ENCODE measurements at regions not wholly inside any gene's neighbourhood (a gene's known extent, or its start where the extent isn't known, plus 50 kb on each side); places are given as distances from the start of the nearest gene placed in this dataset.

DNA sequence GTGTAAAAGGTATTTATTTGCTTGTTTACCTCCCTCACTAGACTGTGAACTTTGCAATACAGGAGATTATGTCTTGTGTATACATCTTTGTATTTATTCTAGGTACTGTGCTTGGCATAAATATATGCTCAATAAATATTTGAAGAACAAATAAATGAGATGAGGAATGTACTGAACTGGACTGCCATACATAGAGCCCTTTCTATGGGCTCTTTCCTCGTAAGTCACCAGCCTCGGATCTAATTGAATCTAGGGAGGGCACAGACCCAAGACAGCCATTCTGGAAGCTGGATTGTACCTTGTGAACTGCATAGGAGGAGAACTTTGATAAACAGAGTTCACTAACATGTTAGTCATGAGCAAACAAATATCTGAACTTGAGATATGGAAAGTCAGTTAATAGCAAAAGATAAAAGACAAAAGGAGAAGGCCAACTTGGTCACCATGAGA is 503.9 kb downstream of the INSC start:
- DNase-seq (ENCODE audit: unreplicated experiment), result no peak
- Mint-ChIP-seq H3K27me3 (ENCODE audit: insufficient read depth, unreplicated experiment) (peaks cover 12% of the 10 kb centered on the region), H3K9me3 (ENCODE audit: unreplicated experiment) (no peaks in the 10 kb centered on the region), H3K4me1 (ENCODE audit: insufficient read depth, unreplicated experiment) (no peaks in the 10 kb centered on the region), H3K27ac (ENCODE audit: low read depth, unreplicated experiment) (no peak overlapping the region), H3K36me3 (ENCODE audit: insufficient read depth, unreplicated experiment) (no peaks in the 10 kb centered on the region), H3K4me3 (ENCODE audit: unreplicated experiment) (no peak overlapping the region)
- TF ChIP-seq, protein P1, sequence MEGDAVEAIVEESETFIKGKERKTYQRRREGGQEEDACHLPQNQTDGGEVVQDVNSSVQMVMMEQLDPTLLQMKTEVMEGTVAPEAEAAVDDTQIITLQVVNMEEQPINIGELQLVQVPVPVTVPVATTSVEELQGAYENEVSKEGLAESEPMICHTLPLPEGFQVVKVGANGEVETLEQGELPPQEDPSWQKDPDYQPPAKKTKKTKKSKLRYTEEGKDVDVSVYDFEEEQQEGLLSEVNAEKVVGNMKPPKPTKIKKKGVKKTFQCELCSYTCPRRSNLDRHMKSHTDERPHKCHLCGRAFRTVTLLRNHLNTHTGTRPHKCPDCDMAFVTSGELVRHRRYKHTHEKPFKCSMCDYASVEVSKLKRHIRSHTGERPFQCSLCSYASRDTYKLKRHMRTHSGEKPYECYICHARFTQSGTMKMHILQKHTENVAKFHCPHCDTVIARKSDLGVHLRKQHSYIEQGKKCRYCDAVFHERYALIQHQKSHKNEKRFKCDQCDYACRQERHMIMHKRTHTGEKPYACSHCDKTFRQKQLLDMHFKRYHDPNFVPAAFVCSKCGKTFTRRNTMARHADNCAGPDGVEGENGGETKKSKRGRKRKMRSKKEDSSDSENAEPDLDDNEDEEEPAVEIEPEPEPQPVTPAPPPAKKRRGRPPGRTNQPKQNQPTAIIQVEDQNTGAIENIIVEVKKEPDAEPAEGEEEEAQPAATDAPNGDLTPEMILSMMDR (IDR thresholded peaks at IDR 0.05; ENCODE audit: unreplicated experiment), result no peak
- no TSS peak for BruUV-seq (replicated peaks)
- intact Hi-C loops (cut with micrococcal nuclease), result no loop called here
- ChIA-PET CTCF (interaction anchor here (0.9 to 1.1 kb wide), 2 partner anchors 12 to 31 kb away, joined by 3 to 5 read pairs; no protein-coding TSS in a partner anchor), POLR2A (no interaction called here)

DNA sequence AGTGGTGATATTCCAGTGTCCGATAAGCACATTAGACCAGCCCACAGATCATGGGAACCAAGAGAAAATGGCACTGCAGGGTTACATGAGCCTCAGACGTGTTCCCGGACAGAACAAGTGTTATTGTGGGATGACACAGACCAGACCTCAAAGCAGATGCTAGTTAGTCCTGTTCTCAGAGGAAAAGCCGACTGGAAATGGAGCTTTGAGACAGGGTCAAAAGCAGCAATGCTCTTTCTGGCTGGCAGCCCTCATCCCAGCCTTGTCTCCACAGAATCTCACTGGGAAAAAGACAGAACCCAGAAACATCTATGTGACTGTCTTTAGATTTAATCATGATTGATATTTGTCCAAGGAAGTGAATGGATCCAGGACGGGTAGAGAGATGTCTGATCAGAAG is 506.8 kb downstream of the INSC start:
- H3K27ac Mint-ChIP-seq (ENCODE audit: low read depth, unreplicated experiment), result no peak overlapping the region
- CTCF ChIA-PET, result interaction anchor here (0.5 to 1.2 kb wide), 2 partner anchors 29 to 1831 kb away, joined by 3 read pairs; no protein-coding TSS in a partner anchor
- H3K36me3 Mint-ChIP-seq (ENCODE audit: insufficient read depth, unreplicated experiment), result no peaks in the 10 kb centered on the region
- DNase-seq (ENCODE audit: unreplicated experiment), result no peak
- BruUV-seq (replicated peaks), result no TSS peak
- H3K27me3 Mint-ChIP-seq (ENCODE audit: insufficient read depth, unreplicated experiment), result peaks cover 12% of the 10 kb centered on the region
- POLR2A ChIA-PET, result no interaction called here
- H3K4me3 Mint-ChIP-seq (ENCODE audit: unreplicated experiment), result no peak overlapping the region
- no peaks in the 10 kb centered on the region for H3K9me3 Mint-ChIP-seq (ENCODE audit: unreplicated experiment)
- TF ChIP-seq, protein P1 (IDR thresholded peaks at IDR 0.05; ENCODE audit: unreplicated experiment), result no peak
- no peaks in the 10 kb centered on the region for H3K4me1 Mint-ChIP-seq (ENCODE audit: insufficient read depth, unreplicated experiment)
- intact Hi-C loops (cut with micrococcal nuclease), result no loop called here

DNA sequence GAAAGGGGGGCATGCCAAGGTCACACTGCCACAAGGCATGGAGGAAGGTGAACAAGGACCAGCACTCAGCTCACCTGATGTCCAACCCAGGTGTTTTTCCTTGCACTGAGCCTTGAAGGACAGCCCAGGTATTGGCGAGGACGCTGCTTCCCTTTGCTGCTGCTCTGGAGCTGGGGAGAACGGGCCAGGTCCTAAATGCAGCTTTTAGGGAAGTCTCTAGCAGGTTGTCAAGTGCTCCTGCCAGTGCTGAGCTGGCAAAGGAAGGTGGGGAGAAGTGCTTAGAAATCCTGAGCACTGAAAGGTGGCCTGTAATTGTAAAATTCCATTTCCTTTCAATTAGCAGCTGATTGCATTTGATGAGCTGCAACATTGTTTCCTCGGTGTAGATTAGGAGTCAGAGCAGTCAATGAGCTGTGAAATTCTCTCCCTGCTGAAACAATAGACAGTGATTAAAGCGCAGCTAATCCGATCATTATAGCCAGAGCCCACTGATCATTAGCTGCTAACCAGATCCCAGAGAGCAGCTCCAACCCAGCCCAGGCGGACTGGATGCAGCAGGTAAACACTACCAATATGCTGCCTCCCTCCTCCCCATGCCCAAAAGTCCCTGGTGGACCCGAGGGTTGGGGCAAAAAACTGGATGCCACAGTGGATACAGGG is 507.6 kb downstream of the INSC start:
- DNase-seq (ENCODE audit: unreplicated experiment), result no peak
- no peaks in the 10 kb centered on the region for H3K9me3 Mint-ChIP-seq (ENCODE audit: unreplicated experiment)
- ChIA-PET POLR2A (no interaction called here), CTCF (interaction anchor here (0.5 to 1.2 kb wide), 2 partner anchors 28 to 1832 kb away, joined by 3 read pairs; no protein-coding TSS in a partner anchor)
- H3K4me1 Mint-ChIP-seq (ENCODE audit: insufficient read depth, unreplicated experiment), result peaks cover 2% of the 10 kb centered on the region
- H3K36me3 Mint-ChIP-seq (ENCODE audit: insufficient read depth, unreplicated experiment), result peaks cover under 1% of the 10 kb centered on the region
- H3K27me3 Mint-ChIP-seq (ENCODE audit: insufficient read depth, unreplicated experiment), result peaks cover 12% of the 10 kb centered on the region
- TF ChIP-seq, protein P1 (IDR thresholded peaks at IDR 0.05; ENCODE audit: unreplicated experiment), result no peak
- intact Hi-C loops (cut with micrococcal nuclease), result no loop called here
- no TSS peak for BruUV-seq (replicated peaks)
- H3K27ac Mint-ChIP-seq (ENCODE audit: low read depth, unreplicated experiment), result no peak overlapping the region
- no peak overlapping the region for H3K4me3 Mint-ChIP-seq (ENCODE audit: unreplicated experiment)

DNA sequence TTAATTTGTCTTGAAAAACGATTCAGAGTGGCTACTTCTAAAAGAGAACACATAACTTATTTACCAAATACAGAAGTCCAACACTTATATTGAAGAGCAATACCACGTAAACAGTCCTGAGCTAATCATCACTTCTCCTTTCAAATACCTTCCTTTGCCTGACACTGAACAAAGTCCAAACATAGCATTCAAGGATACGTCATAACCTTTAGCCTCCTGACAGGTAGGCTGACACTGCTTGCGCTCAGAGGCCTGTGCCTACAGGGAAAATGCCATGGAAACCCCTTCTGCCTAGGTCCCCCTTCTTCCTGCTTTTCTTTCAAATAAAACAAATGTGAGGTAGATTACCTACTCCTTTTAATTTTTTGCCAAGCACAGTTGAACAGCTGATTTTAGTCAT is 510.0 kb downstream of the INSC start:
- H3K4me3 Mint-ChIP-seq (ENCODE audit: unreplicated experiment), result no peak overlapping the region
- intact Hi-C loops (cut with micrococcal nuclease), result no loop called here
- ChIA-PET CTCF (interaction anchor here (0.6 to 1.0 kb wide), 2 partner anchors 519 to 988 kb away, joined by 3 to 4 read pairs; no protein-coding TSS in a partner anchor), POLR2A (no interaction called here)
- TF ChIP-seq, protein P1 (IDR thresholded peaks at IDR 0.05; ENCODE audit: unreplicated experiment), result no peak
- DNase-seq (ENCODE audit: unreplicated experiment), result no peak
- no peak overlapping the region for H3K27ac Mint-ChIP-seq (ENCODE audit: low read depth, unreplicated experiment)
- H3K4me1 Mint-ChIP-seq (ENCODE audit: insufficient read depth, unreplicated experiment), result peaks cover 7% of the 10 kb centered on the region
- BruUV-seq (replicated peaks), result no TSS peak
- H3K9me3 Mint-ChIP-seq (ENCODE audit: unreplicated experiment), result no peaks in the 10 kb centered on the region
- peaks cover 6% of the 10 kb centered on the region for H3K36me3 Mint-ChIP-seq (ENCODE audit: insufficient read depth, unreplicated experiment)
- peaks cover 23% of the 10 kb centered on the region for H3K27me3 Mint-ChIP-seq (ENCODE audit: insufficient read depth, unreplicated experiment)
